Endothelial cell of umbilical vein (primary cell): ENCODE measurements at regions not wholly inside any gene's neighbourhood (a gene's known extent, or its start where the extent isn't known, plus 50 kb on each side); places are given as distances from the start of the nearest gene placed in this dataset.
A peak's percentile ranks its signal among the peaks of the same experiment; 100 is the strongest.

Source experiments
- BruUV-seq: library from RNA; stranded (reverse); fragments of 400-500 nt; replicated peaks from 2 replicates; lab custom pipeline; 2021; lab: Mats Ljungman, UMichigan
- CTCF ChIA-PET: fragments of 300-600, 350-600 bp; sonication (Branson Sonifier 250); formaldehyde crosslinking; loops from one replicate; lab custom pipeline; 2021; ENCODE audit warnings: antibody characterized with exemption, inconsistent platforms; lab: Charles Lee
- POLR2A ChIA-PET: fragments of 300-600, 350-600 bp; sonication (Branson Sonifier 250); formaldehyde crosslinking; loops from one replicate; lab custom pipeline; 2021; ENCODE audit warnings: antibody characterized with exemption, inconsistent platforms; lab: Charles Lee
- DNase-seq: peaks from one replicate; pipeline ENCODE4 v3.0.0-alpha.2; 2011; ENCODE audit warnings: low read depth, low spot score
- FAIRE-seq: peaks from 2 replicates; lab custom pipeline; 2011; peaks lifted over from hg19 to GRCh38; lab: Jason Lieb, UNC
- H2AFZ ChIP-seq: 2 replicates; pipeline ENCODE4 v1.6.0; 2012; ENCODE audit warnings: low read depth, low read length, control low read depth, inconsistent platforms
- H3K27ac ChIP-seq: 2 replicates; pipeline ENCODE4 v1.5.1; 2011; ENCODE audit warnings: low read depth, mild to moderate bottlenecking, control low read depth, low read length, moderate library complexity; ENCODE audit not compliant: insufficient read depth
- H3K27me3 ChIP-seq, 2 experiments: 2 replicates each; pipeline versions ENCODE4 v1.6.0 to v1.6.1; 2011; ENCODE audit warnings: low read length in 2 of 2, mixed read lengths in 1 of 2; ENCODE audit not compliant: control insufficient read depth in 2 of 2, insufficient read depth in 2 of 2
- H3K36me3 ChIP-seq, 2 experiments: 2 replicates in 1 of 2; 3 replicates in 1 of 2; pipeline ENCODE4 v1.5.1; 2011; ENCODE audit warnings: low read length in 2 of 2, mild to moderate bottlenecking in 1 of 2, moderate library complexity in 1 of 2; ENCODE audit not compliant: control insufficient read depth in 2 of 2, insufficient read depth in 2 of 2; ENCODE audit errors: extremely low read depth in 1 of 2
- H3K4me1 ChIP-seq: 3 replicates; pipeline ENCODE4 v1.5.1; 2011; ENCODE audit warnings: mild to moderate bottlenecking, low read length; ENCODE audit not compliant: control insufficient read depth, insufficient read depth; ENCODE audit errors: extremely low read depth
- H3K4me2 ChIP-seq: 2 replicates; pipeline ENCODE4 v1.6.1; 2011; ENCODE audit warnings: low read length, control low read depth, mixed read lengths; ENCODE audit not compliant: insufficient read depth
- H3K4me3 ChIP-seq, 3 experiments: fragments of 200-600 bp in 1 of 3; sonication (generic), shearing (Covaris generic) in 1 of 3; replicated peaks in 1 of 3; 2 replicates each; pipeline ENCODE4 v1.5.1; 2011 to 2016; ENCODE audit warnings: control low read depth in 3 of 3, low read length in 3 of 3, mild to moderate bottlenecking in 2 of 3, inconsistent platforms in 1 of 3, low read depth in 1 of 3, moderate library complexity in 1 of 3; ENCODE audit not compliant: insufficient read depth in 1 of 3
- H3K79me2 ChIP-seq: 2 replicates; pipeline ENCODE4 v1.6.0; 2012; ENCODE audit warnings: low read length, inconsistent platforms; ENCODE audit not compliant: control insufficient read depth, insufficient read depth
- H3K9ac ChIP-seq: replicated peaks from 2 replicates; pipeline ENCODE3; 2011; ENCODE audit warnings: low read length, control low read depth; ENCODE audit not compliant: insufficient read depth; ENCODE audit errors: extremely low read depth
- H3K9me1 ChIP-seq: replicated peaks from 3 replicates; pipeline ENCODE4 v1.6.0; 2011; ENCODE audit warnings: mild to moderate bottlenecking, low read length; ENCODE audit not compliant: control insufficient read depth, insufficient read depth; ENCODE audit errors: extremely low read depth
- H3K9me3 ChIP-seq: replicated peaks from 2 replicates; pipeline ENCODE4 v1.5.1; 2012; ENCODE audit warnings: low read length, inconsistent platforms; ENCODE audit not compliant: control insufficient read depth, insufficient read depth
- H4K20me1 ChIP-seq: replicated peaks from 2 replicates; pipeline ENCODE3; 2011; ENCODE audit warnings: mild to moderate bottlenecking, low read length; ENCODE audit not compliant: control insufficient read depth, insufficient read depth; ENCODE audit errors: extremely low read depth
- EZH2 ChIP-seq: IDR thresholded peaks from 2 replicates; pipeline ENCODE4 v1.6.1; 2012; ENCODE audit warnings: borderline replicate concordance, low read depth, mild to moderate bottlenecking, moderate library complexity, low read length, inconsistent platforms; ENCODE audit not compliant: severe bottlenecking
- GATA2 ChIP-seq: IDR thresholded peaks from 2 replicates; pipeline ENCODE4 v1.7.0; 2011; ENCODE audit warnings: low read depth, mild to moderate bottlenecking, moderate library complexity, mixed read lengths, low read length; ENCODE audit not compliant: insufficient read length, insufficient read depth
- JUN ChIP-seq: IDR thresholded peaks from 2 replicates; pipeline ENCODE4 v1.6.1; 2011; ENCODE audit warnings: borderline replicate concordance, low read depth; ENCODE audit not compliant: insufficient read length, insufficient read depth
- MYC ChIP-seq: IDR thresholded peaks from one replicate; pipeline ENCODE4 v1.6.1; 2011; ENCODE audit warnings: mild to moderate bottlenecking, low read depth, low read length
- POLR2A ChIP-seq: IDR thresholded peaks from 2 replicates; pipeline ENCODE4 v1.6.1; 2012; ENCODE audit warnings: low read depth, mild to moderate bottlenecking, control low read depth, low read length
- POLR2AphosphoS5 ChIP-seq: IDR thresholded peaks from 2 replicates; pipeline ENCODE4 v1.6.1; 2012; ENCODE audit warnings: low read depth, mild to moderate bottlenecking, control low read depth, low read length, moderate library complexity; ENCODE audit not compliant: insufficient read depth
- dilution Hi-C: fragments of 300-500 bp; cut with MboI; formaldehyde crosslinking; loops from one replicate; pipeline ENCODE4 v1.15.0; 2019; ENCODE audit warnings: low sequenced_read_pairs; ENCODE audit not compliant: extremely low pct_ligation_motif_present
- intact Hi-C: fragments of 100-400 bp; cut with micrococcal nuclease; formaldehyde crosslinking; loops from one replicate; pipeline ENCODE4 v1.10.0; 2022
- TF ChIP-seq, protein P1 (sequence below), 2 donors: IDR thresholded peaks; 1 replicate in 1 of 2; 2 replicates in 1 of 2; pipeline ENCODE4 v1.5.1; 2011; ENCODE audit warnings: low read length in 2 of 2, mild to moderate bottlenecking in 2 of 2, moderate library complexity in 2 of 2, control low read depth in 1 of 2, inconsistent platforms in 1 of 2, low read depth in 1 of 2; ENCODE audit not compliant: insufficient read depth in 1 of 2; ENCODE audit errors: extremely low read depth in 1 of 2
- TF ChIP-seq, protein P2 (sequence below): IDR thresholded peaks from 2 replicates; pipeline ENCODE4 v1.6.1; 2011; ENCODE audit not compliant: insufficient read depth, insufficient read length

DNA sequence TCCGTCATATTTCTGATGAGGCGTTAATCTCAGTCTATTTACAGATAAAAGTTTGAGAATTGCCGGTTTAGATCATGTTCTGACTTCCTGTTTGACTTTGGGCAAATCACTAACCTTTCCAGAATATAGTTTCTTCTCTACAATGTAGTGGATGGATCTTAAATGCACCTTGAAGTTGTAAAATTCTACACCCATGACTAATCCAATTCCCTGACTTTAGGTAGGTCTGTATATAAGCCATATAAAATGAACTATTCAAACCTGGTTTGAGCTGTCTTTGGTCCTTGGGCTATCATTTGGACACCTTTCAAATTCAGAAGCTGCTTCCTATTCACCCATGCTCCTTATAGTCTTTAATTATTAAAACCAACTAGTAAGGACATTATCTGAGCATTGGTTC lies 52.2 kb upstream of the BLID start:
- FAIRE-seq (peak; percentile 43), DNase-seq (peak; percentile 41)
- H4K20me1 ChIP-seq, result no peaks in the 10 kb centered on the region
- no peak overlapping the region for H2AFZ ChIP-seq
- POLR2A ChIA-PET, result no interaction called here
- H3K9ac ChIP-seq, result no peak overlapping the region
- TF ChIP-seq GATA2, result no peak
- no peak for TF ChIP-seq POLR2A
- TF ChIP-seq JUN, result no peak
- TF ChIP-seq POLR2AphosphoS5, result no peak
- TF ChIP-seq EZH2, result no peak
- TF ChIP-seq, protein P1, sequence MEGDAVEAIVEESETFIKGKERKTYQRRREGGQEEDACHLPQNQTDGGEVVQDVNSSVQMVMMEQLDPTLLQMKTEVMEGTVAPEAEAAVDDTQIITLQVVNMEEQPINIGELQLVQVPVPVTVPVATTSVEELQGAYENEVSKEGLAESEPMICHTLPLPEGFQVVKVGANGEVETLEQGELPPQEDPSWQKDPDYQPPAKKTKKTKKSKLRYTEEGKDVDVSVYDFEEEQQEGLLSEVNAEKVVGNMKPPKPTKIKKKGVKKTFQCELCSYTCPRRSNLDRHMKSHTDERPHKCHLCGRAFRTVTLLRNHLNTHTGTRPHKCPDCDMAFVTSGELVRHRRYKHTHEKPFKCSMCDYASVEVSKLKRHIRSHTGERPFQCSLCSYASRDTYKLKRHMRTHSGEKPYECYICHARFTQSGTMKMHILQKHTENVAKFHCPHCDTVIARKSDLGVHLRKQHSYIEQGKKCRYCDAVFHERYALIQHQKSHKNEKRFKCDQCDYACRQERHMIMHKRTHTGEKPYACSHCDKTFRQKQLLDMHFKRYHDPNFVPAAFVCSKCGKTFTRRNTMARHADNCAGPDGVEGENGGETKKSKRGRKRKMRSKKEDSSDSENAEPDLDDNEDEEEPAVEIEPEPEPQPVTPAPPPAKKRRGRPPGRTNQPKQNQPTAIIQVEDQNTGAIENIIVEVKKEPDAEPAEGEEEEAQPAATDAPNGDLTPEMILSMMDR (IDR thresholded peaks at IDR 0.05; ENCODE audit: extremely low read depth in 1 of 2, insufficient read depth in 1 of 2, low read depth in 1 of 2, low read length in 2 of 2), result no peak
- TF ChIP-seq MYC, result no peak
- TF ChIP-seq, protein P2, sequence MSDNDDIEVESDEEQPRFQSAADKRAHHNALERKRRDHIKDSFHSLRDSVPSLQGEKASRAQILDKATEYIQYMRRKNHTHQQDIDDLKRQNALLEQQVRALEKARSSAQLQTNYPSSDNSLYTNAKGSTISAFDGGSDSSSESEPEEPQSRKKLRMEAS, result no peak
- peaks cover 0 to 10% of the 10 kb centered on the region in 2 experiments for H3K36me3 ChIP-seq
- peak overlapping the region; percentile 37 for H3K4me2 ChIP-seq
- H3K9me1 ChIP-seq, result no peaks in the 10 kb centered on the region
- no peaks in the 10 kb centered on the region for H3K27me3 ChIP-seq
- dilution Hi-C loops (no loop called here), intact Hi-C loops (no loop called here)
- no peaks in the 10 kb centered on the region for H3K9me3 ChIP-seq
- H3K4me3 ChIP-seq, result no peak overlapping the region
- H3K79me2 ChIP-seq, result peaks cover 97% of the 10 kb centered on the region
- H3K4me1 ChIP-seq, result peaks cover 54% of the 10 kb centered on the region
- CTCF ChIA-PET, result interaction anchor here (1.5 to 2.4 kb wide), 4 partner anchors 11 to 60 kb away, joined by 3 to 17 read pairs (median 7); no protein-coding TSS in a partner anchor
- peak overlapping the region; percentile 74 for H3K27ac ChIP-seq
- no TSS peak for BruUV-seq
